Activated T-helper 9 cell treated with anti-CD3 and anti-CD28 coated beads, Interleukin-2, amount 50 U/mL, for 16 hours (primary cell): ENCODE measurements at regions not wholly inside any gene's neighbourhood (a gene's known extent, or its start where the extent isn't known, plus 50 kb on each side); places are given as distances from the start of the nearest gene placed in this dataset.

Experiments
- DNase-seq: peaks from one replicate; pipeline ENCODE4 v3.0.0-alpha.2; 2020; ENCODE audit warnings: low read depth

DNA sequence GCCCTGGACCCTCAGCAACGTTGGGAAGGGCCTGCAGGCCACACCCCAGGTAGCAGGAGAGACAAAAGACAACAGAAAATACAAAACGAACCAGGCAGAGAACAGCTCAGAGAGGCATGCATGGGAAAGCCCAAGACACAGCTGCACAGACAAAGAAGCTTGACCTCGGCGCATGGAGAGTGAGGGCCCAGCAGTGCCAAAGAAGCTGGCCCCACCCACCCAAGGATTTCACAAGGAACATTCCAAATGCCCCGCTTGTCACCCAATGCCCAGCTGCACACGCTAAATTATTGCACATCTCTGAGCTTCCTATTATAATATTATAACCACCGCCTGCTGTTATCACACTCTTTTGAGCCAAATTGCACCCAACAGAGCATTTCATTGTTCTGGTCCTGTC lies 147.7 kb upstream of the TBL1X start:
- DNase-seq: no peak

DNA sequence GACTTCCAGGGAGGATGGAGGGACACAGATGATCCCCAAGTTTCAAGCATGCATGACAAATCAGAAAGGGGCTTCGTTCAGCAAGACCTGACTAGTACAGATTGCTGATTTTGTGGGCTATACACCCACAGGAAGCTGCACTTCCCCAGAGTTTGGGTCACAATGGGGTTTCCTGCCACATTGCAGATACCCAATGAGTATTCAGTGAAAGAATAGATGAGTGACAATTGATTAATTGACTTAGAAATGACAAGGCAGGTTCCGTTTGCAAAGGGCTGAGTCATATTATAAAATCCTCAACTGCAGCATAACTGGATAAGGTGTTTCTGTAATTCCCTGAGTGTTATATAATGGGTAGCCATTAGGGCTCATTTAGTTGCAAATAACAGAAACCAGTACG lies 146.6 kb upstream of the TBL1X start:
- no peak for DNase-seq

GRCh38 chrX:9318766-9319165 lies 146.1 kb upstream of the TBL1X start:
- DNase-seq: no peak

DNA sequence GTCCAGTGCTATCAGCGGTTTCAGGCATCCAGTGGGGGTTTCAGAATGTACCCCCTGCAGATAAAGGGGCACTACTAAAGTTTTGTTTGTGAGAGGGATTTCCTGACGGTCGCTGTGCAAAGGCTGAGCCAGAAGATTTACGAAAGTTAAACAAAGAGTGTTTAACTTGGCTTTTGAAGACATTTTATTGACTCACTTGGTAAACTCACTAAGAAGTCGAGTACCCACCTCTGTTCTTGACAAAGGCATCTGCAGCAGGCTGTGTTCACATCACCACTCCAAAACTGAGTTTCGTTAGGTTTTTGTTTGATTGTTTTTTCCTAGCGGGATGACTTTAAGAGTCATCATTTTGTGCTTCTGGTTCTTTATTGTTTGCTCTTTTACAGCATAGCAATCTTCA lies 143.9 kb upstream of the TBL1X start:
- DNase-seq: no peak

- no peak for DNase-seq
These were observed 140.2 kb upstream of the TBL1X start for GRCh38 chrX:9324676-9325075.

DNA sequence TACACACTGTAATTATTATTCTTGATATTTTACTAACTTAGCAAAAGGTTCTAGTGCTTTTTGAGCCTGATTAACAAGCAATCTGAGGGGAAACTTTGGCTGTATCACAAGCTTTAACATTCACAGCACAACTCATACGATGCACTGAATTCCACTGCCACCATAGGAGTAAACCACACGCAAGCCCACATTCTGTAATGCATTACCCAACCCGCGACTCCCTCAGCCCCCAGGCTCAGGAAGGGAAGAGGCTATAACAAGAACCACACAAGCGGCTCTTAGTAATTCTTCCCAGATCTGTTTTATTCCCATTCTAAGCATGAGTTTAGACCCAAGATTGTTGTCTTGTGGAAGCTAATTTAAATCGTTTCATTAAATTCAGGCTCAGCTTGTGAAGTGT lies 138.5 kb upstream of the TBL1X start:
- DNase-seq: no peak

DNA sequence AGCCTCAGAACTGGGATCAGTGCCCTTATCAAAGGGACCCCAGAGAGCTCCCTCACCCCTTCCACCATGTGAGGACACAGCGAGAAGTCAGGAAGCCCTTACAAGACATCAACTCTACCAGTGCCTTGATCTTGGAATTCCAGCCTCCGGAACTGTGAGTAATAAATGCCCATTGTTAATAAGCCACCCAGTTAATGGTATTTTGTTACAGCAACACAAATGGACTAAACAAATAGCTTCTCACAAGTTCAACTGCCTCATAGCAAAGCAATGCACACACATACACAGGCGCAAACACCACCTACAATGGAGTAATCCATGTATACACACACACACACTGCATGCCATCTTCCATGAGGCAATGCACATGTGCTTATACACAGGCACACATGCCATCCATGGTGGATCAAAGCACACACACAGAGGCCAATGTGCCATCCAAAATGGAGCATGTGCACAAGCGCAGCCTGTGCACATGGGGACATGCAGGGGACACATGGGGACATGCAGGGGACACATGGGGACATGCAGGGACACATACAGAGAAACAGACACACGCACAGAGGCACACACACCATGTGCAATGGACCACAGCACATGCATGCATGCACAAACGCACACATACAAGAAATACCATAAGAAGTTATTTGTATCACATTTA lies 137.6 kb upstream of the TBL1X start:
- DNase-seq: no peak

DNA sequence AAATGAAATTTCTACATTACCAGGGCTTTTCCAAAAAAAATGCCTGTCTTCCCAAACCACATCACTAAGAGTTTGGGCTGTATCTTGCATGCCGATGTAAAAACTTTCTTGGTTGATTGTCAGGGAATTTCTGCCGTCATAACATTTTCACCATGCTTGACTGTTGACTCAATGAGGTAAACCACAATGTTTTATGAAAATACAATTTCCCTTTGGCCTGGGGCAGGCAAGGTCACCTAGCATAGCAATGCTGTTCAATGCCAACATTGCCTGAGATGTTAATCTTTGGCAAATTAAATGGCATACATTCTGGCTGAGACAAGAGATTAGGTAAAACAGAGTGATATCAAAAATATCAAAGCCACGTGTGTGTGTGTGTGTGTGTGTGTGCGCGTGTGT lies 137.1 kb upstream of the TBL1X start:
- no peak for DNase-seq

- DNase-seq: no peak
These were observed 135.8 kb upstream of the TBL1X start for GRCh38 chrX:9329056-9329455.

GRCh38 chrX:9330249-9330982 lies 134.4 kb upstream of the TBL1X start:
- DNase-seq: no peak

DNA sequence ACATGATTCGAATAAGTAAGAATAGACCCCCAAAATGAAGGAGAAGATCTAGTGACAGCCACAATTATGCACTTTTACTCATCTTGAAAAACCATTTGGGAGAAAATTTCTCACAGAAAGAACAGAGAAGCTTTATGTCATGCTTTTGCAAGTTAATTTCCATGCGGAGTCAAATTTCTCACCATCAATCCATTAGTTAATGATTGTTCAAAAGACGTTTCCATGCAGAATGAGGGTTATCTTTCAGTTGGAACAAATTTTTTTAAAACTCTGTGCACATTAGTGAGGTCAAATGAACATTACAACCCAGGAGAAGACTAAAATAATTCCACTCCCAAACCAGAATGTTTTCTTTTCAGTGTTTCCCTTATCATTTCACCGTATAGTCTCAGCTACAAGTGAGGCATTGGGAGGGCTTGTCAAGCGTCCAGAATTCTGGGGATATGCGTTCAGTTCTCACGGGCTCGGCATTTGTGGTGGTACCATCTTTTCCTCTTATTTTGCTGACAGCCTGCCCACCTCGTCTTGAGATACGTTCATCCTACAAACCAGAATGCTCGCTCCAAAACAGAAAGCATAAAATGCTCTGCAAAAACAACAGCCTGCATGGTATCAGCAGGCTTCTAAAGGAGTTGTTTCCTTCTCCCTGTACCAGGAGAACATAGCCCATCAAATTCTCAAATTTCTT lies 130.8 kb upstream of the TBL1X start:
- no peak for DNase-seq

GRCh38 chrX:9335251-9335650 lies 129.6 kb upstream of the TBL1X start:
- no peak for DNase-seq

- no peak for DNase-seq
These were observed 128.4 kb upstream of the TBL1X start for GRCh38 chrX:9336456-9336855.

DNA sequence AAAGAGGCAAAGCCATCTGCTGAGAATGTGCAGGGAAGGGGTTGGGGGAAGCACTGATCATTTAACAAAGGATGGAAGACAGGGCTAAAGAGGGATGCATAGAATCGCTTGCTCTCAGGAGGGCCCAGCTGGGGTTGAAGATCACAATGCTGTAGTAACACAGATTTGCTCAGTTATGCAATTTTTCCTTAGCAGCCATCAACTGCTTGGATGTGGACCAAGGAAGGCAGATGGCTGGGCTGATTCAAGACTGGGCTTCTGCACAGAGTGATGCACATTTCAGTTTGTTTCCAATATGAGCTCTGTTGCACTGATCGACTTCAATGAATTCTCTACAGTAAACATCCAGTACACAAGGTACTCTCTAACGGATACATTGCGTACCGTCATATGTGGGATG lies 127.8 kb upstream of the TBL1X start:
- DNase-seq: no peak

GRCh38 chrX:9338986-9339385 lies 125.9 kb upstream of the TBL1X start:
- DNase-seq: no peak

GRCh38 chrX:9339603-9340491 lies 125.0 kb upstream of the TBL1X start:
- DNase-seq: no peak

- DNase-seq: peak; percentile 12
These were observed 124.1 kb upstream of the TBL1X start for GRCh38 chrX:9340598-9341290.

GRCh38 chrX:9341291-9342201 lies 123.3 kb upstream of the TBL1X start:
- DNase-seq: peak; percentile 62

DNA sequence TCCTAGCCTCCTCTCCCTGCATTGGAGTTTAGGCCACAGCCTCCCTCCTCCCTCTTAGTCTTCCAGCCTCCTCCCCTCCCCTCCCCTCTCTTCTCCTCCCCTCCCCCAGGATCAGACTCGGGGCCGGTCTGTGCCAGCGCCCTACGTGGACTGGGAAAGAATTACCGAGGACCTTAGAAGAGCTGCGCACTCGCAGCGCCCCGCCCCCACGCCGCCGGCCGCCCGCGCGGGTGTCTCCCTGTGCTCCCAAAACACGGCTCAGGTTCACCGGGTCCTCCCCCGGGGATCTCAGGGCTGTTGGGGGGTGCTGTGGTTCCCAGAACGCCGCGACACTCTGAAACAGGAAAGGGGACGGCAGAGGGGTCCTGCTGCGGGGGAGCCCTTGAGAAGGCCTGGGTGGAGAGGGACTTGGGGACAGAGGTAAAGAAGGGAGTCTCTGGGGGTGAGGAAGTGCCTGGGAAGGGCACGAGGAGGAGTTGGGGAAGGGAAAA lies 122.3 kb upstream of the TBL1X start:
- peak; percentile 49 for DNase-seq

DNA sequence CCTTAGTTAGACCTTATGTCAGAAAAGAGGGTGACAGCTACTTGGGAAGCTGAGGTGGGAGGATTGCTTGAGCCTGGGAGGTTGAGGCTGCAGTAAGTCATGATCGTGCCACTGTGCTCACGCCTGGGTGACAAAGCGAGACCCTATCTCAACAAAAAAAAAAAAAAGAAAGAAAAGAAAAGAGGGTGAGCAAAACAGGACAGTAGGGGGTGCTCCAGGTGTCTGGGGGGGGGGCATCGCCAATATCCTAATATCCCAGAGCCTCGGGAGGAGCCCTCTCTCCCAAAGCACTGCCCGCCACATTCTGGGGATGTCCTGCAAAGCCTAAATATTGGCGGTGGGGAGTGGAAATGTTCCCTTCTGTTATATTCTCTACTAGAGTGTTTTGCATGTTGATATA lies 120.9 kb upstream of the TBL1X start:
- no peak for DNase-seq
